MM.1S (cell line): ENCODE measurements at regions not wholly inside any gene's neighbourhood (a gene's known extent, or its start where the extent isn't known, plus 50 kb on each side); places are given as distances from the start of the nearest gene placed in this dataset.

ENCODE experiments used
- EZH2 ChIP-seq: fragments of 300-600 bp; sonication (generic); optimal IDR thresholded peaks from 2 replicates; pipeline ENCODE3; 2017; ENCODE audit warnings: low read depth, mild to moderate bottlenecking, antibody characterized with exemption, low read length, mixed read lengths
- TF ChIP-seq, protein P1 (sequence below): fragments of 300-600 bp; sonication (generic); IDR thresholded peaks from 2 replicates; pipeline ENCODE4 v1.5.1; 2016; ENCODE audit warnings: antibody characterized with exemption, low read length, mixed read lengths

DNA sequence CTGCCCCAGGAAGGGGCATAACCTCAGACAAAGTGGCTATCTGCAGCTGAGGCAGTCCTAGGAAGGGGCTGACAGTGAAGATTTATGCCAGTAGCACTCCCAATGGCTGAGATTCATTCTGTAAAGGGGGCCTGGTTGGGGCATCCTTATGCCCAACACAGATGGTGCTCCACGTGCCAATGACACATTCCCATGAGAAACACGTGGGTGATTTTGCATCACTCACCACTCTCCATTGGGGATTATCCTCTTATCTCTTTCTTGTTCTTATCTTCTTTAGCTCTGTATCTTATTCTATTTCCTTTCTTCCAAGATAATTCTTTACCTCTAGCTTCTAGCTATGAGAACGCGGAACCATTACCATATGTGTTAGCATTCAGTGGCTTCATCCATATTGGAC, 194.0 kb upstream of the TUT7 start:
- TF ChIP-seq, protein P1, sequence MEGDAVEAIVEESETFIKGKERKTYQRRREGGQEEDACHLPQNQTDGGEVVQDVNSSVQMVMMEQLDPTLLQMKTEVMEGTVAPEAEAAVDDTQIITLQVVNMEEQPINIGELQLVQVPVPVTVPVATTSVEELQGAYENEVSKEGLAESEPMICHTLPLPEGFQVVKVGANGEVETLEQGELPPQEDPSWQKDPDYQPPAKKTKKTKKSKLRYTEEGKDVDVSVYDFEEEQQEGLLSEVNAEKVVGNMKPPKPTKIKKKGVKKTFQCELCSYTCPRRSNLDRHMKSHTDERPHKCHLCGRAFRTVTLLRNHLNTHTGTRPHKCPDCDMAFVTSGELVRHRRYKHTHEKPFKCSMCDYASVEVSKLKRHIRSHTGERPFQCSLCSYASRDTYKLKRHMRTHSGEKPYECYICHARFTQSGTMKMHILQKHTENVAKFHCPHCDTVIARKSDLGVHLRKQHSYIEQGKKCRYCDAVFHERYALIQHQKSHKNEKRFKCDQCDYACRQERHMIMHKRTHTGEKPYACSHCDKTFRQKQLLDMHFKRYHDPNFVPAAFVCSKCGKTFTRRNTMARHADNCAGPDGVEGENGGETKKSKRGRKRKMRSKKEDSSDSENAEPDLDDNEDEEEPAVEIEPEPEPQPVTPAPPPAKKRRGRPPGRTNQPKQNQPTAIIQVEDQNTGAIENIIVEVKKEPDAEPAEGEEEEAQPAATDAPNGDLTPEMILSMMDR: no peak
- TF ChIP-seq EZH2: no peak
